ENCODE measurements at regions not wholly inside any gene's neighbourhood (a gene's known extent, or its start where the extent isn't known, plus 50 kb on each side); places are given as distances from the start of the nearest gene placed in this dataset.

DNA sequence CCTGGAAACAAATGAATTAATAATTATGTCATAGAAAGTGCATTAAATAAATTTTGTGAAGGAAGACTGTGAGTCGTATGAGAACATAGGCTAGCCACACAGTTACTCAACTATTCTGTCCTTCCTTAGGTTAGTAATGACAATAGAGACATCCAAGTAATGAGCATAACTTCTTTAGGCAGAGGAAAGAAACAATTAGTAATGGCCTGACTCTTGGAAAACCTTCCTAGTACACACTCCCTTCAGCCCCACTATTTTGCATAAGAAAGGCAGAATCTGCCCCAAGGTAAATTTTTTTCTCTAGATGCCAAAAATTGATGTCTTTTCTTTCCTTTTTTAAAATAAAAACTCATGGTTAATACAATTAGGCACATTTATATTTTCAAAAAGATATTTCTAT lies 1619.0 kb upstream of the WWC1 start:
- H3K27me3 ChIP-seq (ENCODE audit: insufficient read depth, low read length), result no peaks in the 10 kb centered on the region
- no peak overlapping the region for H3K4me3 ChIP-seq (ENCODE audit: low read length)
- H3K4me1 ChIP-seq (ENCODE audit: insufficient read depth, low read length), result peaks cover 2% of the 10 kb centered on the region
- no peaks in the 10 kb centered on the region for H3K9me3 ChIP-seq (ENCODE audit: low read length)
- no peak overlapping the region for H2AFZ ChIP-seq (ENCODE audit: low read depth, low read length)
- H3K36me3 ChIP-seq (ENCODE audit: insufficient read depth, low read length), result no peaks in the 10 kb centered on the region

DNA sequence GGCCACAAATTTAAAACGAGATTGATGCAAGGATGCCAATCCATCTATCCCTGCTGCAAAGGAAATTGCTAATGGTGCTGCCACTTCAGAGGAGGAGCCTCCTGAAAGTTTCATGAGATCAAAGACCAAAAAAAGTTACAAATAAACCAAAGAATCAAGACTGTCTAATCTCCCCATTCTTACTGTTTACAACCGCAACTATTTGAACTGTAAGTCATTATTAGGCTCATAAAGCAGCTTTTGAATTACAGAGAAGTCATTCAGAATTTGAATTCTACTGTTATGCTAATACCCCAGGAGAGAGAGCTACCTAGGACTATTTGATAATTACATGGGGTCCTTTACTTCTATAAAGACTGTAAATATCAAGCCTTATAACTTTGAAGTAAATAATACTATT lies 1613.6 kb upstream of the WWC1 start:
- Histone ChIP-seq H3K27me3 (ENCODE audit: insufficient read depth, low read length) (no peaks in the 10 kb centered on the region), H3K4me1 (ENCODE audit: insufficient read depth, low read length) (peaks cover 3% of the 10 kb centered on the region), H3K4me3 (ENCODE audit: low read length) (no peak overlapping the region), H3K9me3 (ENCODE audit: low read length) (no peaks in the 10 kb centered on the region), H3K36me3 (ENCODE audit: insufficient read depth, low read length) (no peaks in the 10 kb centered on the region), H2AFZ (ENCODE audit: low read depth, low read length) (no peak overlapping the region)

DNA sequence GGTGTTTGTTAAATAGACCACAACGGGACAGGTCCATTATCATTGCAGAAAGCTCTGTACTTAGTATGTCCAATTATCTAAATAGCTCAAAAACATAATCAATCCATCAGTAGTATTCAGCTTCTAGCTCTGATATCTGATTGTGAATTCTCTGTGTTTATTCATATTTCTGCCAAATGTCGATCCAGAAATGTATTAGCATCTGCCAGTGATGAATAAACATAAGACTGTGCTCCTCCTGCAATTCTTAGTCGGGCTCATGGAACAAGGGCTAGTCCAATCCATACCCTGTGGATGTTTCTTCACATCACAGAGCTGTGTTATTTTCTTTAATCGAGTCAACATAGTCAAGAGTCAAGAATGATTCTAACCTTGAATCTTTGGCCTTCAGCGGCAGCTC lies 1612.1 kb upstream of the WWC1 start:
- no peak overlapping the region for H2AFZ ChIP-seq (ENCODE audit: low read depth, low read length)
- no peak overlapping the region for H3K4me3 ChIP-seq (ENCODE audit: low read length)
- no peaks in the 10 kb centered on the region for H3K36me3 ChIP-seq (ENCODE audit: insufficient read depth, low read length)
- peaks cover 3% of the 10 kb centered on the region for H3K4me1 ChIP-seq (ENCODE audit: insufficient read depth, low read length)
- H3K9me3 ChIP-seq (ENCODE audit: low read length), result no peaks in the 10 kb centered on the region
- no peaks in the 10 kb centered on the region for H3K27me3 ChIP-seq (ENCODE audit: insufficient read depth, low read length)

DNA sequence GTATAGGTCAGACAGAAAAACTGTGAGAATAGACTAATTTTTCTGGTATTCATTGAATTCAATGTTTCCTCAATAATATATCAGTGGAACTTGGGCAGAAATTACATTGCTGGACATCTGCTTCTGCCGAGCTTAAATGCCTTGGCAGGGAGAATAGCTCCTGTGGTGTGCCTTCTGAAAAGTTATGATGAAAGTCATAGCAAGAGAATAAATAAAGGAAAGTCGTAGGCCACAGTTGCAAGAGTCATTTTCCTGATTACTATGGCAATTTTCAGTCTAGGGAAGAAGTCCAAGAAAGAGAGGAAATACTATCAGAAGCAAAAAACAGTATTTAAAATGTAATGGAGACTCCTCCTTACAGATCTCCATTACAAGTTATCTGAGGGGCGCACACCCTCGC lies 1596.1 kb upstream of the WWC1 start:
- Histone ChIP-seq H3K36me3 (ENCODE audit: insufficient read depth, low read length) (no peaks in the 10 kb centered on the region), H2AFZ (ENCODE audit: low read depth, low read length) (no peak overlapping the region), H3K4me3 (ENCODE audit: low read length) (no peak overlapping the region), H3K9me3 (ENCODE audit: low read length) (no peaks in the 10 kb centered on the region), H3K4me1 (ENCODE audit: insufficient read depth, low read length) (peaks cover 19% of the 10 kb centered on the region), H3K27me3 (ENCODE audit: insufficient read depth, low read length) (no peaks in the 10 kb centered on the region)

DNA sequence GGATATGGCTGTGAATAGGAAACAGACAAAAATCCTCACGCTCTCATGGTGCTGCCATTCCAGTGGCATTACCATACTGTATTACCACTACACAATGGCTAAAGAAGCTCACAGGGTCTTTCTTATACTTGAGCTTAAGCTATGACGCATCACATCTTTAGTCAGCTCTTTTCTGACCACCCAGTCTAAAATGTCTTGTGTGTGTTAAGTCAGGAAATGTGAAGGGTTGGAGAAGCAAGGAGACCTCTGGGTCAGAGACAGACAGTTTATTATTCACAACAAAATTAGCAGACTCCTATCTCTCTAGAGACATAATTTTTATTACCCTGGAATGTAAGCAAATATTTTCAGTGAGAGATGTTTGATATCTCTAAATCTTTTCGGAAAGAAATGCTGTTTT lies 1583.2 kb upstream of the WWC1 start:
- Histone ChIP-seq H3K9me3 (ENCODE audit: low read length) (no peaks in the 10 kb centered on the region), H2AFZ (ENCODE audit: low read depth, low read length) (no peak overlapping the region), H3K27me3 (ENCODE audit: insufficient read depth, low read length) (no peaks in the 10 kb centered on the region), H3K4me3 (ENCODE audit: low read length) (no peak overlapping the region), H3K36me3 (ENCODE audit: insufficient read depth, low read length) (no peaks in the 10 kb centered on the region), H3K4me1 (ENCODE audit: insufficient read depth, low read length) (peaks cover 13% of the 10 kb centered on the region)

DNA sequence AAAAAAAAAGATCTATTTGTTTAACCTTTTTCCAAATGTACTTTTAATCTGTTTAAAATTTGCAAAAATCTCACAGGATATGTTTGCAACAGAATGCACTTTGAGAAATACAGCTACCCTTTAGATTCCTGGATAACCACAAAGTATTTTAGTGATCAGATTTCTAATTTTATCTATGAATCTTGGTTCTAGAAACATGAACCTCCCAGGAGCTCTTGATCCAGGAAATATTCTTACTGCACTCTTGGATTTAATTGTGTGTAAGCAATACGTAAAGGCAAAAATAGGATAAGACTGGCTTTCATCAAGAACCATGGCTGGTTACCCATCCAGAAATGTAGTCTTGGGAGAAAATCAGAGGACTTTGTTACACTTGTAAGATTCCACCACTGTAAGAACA lies 1581.8 kb upstream of the WWC1 start:
- peaks cover 16% of the 10 kb centered on the region for H3K4me1 ChIP-seq (ENCODE audit: insufficient read depth, low read length)
- no peaks in the 10 kb centered on the region for H3K36me3 ChIP-seq (ENCODE audit: insufficient read depth, low read length)
- no peak overlapping the region for H3K4me3 ChIP-seq (ENCODE audit: low read length)
- H2AFZ ChIP-seq (ENCODE audit: low read depth, low read length), result no peak overlapping the region
- no peaks in the 10 kb centered on the region for H3K27me3 ChIP-seq (ENCODE audit: insufficient read depth, low read length)
- no peaks in the 10 kb centered on the region for H3K9me3 ChIP-seq (ENCODE audit: low read length)

DNA sequence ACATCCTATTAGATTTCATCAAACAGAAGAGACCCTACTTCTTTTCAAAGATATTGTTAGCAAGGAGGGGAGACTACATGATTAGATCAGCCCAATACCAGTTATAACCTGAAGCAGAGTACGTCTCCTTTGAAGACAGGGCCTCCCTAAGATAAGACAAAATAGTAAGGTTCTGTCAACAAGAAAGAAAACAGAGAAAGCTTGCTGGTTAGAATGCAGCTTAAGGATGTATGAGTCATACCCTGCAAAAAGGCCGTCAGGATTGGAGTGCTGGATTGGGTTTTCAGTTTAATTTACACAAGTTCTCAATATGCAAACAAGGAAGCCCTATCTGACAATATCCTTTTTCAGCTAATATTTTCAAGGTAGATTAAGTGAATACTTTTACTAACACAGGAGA lies 1581.2 kb upstream of the WWC1 start:
- Histone ChIP-seq H3K4me1 (ENCODE audit: insufficient read depth, low read length) (peaks cover 16% of the 10 kb centered on the region), H3K27me3 (ENCODE audit: insufficient read depth, low read length) (no peaks in the 10 kb centered on the region), H3K9me3 (ENCODE audit: low read length) (no peaks in the 10 kb centered on the region)

DNA sequence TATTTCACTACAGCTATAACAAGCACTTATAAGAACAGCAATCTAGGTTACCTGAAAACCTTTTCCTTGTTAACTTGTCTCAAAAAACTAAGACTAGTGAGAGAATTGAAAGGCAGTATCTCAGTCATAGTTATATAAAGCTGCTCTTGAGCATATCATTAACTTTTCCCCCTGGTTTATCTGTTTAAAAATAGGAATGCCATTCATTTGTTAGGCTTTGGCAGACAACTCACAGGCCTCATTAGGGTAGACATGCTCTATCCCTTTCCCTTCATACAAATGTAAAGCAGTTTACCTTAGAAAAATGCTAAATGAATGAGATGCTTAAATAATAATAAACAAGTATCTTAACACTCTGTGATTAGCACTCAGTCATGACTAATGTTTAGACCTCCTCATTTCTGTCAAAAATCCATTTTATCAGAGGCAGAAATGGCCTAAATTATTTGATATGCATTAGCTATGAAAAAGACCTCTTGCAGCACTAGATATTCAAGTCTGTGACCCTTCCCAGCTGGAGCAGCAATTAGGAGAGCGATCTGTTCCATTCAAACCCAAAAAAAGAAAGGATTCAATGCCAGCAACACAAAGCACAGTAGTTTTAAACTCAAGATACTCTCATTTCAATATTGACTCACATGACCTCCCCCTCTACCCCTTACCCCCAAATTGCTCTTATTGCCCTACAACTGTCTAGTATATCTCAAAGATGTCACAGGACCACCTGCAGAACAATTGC lies 1578.8 kb upstream of the WWC1 start:
- no peaks in the 10 kb centered on the region for H3K9me3 ChIP-seq (ENCODE audit: low read length)
- H3K4me3 ChIP-seq (ENCODE audit: low read length), result no peak overlapping the region
- H2AFZ ChIP-seq (ENCODE audit: low read depth, low read length), result no peak overlapping the region
- H3K4me1 ChIP-seq (ENCODE audit: insufficient read depth, low read length), result peaks cover 16% of the 10 kb centered on the region
- no peaks in the 10 kb centered on the region for H3K27me3 ChIP-seq (ENCODE audit: insufficient read depth, low read length)
- no peaks in the 10 kb centered on the region for H3K36me3 ChIP-seq (ENCODE audit: insufficient read depth, low read length)

More for the DNA sequence above, 1581.2 kb upstream of the WWC1 start:
- no peak overlapping the region for H3K4me3 ChIP-seq (ENCODE audit: low read length)
- no peak overlapping the region for H2AFZ ChIP-seq (ENCODE audit: low read depth, low read length)
- no peaks in the 10 kb centered on the region for H3K36me3 ChIP-seq (ENCODE audit: insufficient read depth, low read length)

DNA sequence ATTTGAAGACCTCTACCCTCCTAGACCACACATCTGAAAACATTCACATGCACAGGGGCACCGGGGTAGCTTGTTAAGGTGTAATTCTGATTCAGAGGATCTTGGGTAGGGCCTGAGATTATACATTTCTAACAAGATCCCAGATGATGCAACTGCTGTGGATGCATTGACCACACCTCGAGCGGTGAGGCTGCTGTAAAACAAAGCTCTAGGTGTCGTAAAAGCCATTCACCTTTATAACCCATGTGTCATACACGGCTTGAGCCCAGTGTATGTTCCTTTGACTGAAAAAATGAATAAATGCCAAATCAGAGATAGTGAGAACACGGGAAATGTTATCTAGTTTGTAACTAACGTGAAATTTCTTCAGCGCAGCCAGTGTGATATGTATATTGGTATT lies 1578.2 kb upstream of the WWC1 start:
- Histone ChIP-seq H3K27me3 (ENCODE audit: insufficient read depth, low read length) (no peaks in the 10 kb centered on the region), H2AFZ (ENCODE audit: low read depth, low read length) (no peak overlapping the region), H3K4me3 (ENCODE audit: low read length) (no peak overlapping the region), H3K4me1 (ENCODE audit: insufficient read depth, low read length) (peaks cover 16% of the 10 kb centered on the region), H3K9me3 (ENCODE audit: low read length) (no peaks in the 10 kb centered on the region), H3K36me3 (ENCODE audit: insufficient read depth, low read length) (no peaks in the 10 kb centered on the region)

DNA sequence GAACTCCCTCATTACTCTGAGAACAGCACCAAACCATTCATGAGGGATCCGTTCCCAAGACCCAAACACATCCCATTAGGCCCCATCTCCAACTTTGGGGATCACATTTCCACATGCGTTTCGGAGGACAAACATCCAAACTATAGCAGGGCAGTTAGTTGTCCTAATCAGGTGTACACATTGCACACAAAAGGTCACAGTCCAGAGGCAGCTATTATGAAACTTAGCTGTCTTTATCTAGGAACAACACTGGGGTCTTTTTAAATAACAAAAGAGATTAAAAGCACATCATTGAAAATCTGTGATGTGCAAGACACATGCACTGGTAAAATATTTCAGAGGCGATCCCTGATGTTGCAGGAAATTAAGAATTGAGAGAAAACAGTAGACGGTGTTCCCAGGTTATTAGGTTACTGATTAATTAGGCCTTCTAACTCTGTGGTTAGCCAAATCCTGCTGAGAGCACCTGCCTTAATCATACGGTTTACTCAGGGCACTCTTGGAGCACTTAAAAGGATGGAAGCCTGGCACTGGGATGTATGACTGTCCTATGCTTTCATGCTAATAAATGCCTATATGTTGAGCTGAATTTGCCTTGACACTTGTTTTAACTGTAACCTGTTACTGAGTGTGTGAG lies 1574.5 kb upstream of the WWC1 start:
- H3K9me3 ChIP-seq (ENCODE audit: low read length), result no peaks in the 10 kb centered on the region

DNA sequence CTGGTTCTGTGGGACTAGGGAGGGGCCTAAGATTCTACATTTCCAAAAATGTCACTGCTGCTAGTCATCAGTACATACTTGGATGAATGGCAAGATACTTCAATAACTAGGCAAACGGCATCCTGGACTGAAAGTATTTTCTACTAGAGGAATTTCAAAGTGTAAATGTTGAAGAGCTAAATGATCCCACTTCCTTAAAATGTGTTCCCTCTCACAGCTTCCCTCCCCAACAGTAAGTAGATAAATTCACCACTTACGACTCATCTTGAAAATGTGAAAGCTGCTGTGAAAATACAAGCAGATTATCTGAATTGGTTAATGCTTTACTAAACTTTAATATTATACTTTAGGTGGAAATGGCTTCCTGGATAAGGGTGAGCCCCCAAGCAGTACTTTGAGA lies 1571.5 kb upstream of the WWC1 start:
- no peaks in the 10 kb centered on the region for H3K9me3 ChIP-seq (ENCODE audit: low read length)
- H2AFZ ChIP-seq (ENCODE audit: low read depth, low read length), result no peak overlapping the region
- no peaks in the 10 kb centered on the region for H3K27me3 ChIP-seq (ENCODE audit: insufficient read depth, low read length)
- H3K36me3 ChIP-seq (ENCODE audit: insufficient read depth, low read length), result no peaks in the 10 kb centered on the region
- no peaks in the 10 kb centered on the region for H3K4me1 ChIP-seq (ENCODE audit: insufficient read depth, low read length)
- no peak overlapping the region for H3K4me3 ChIP-seq (ENCODE audit: low read length)

More for the DNA sequence above, 1574.5 kb upstream of the WWC1 start:
- H2AFZ ChIP-seq (ENCODE audit: low read depth, low read length), result no peak overlapping the region
- no peaks in the 10 kb centered on the region for H3K36me3 ChIP-seq (ENCODE audit: insufficient read depth, low read length)
- H3K4me1 ChIP-seq (ENCODE audit: insufficient read depth, low read length), result peaks cover 16% of the 10 kb centered on the region
- H3K27me3 ChIP-seq (ENCODE audit: insufficient read depth, low read length), result no peaks in the 10 kb centered on the region
- H3K4me3 ChIP-seq (ENCODE audit: low read length), result no peak overlapping the region

DNA sequence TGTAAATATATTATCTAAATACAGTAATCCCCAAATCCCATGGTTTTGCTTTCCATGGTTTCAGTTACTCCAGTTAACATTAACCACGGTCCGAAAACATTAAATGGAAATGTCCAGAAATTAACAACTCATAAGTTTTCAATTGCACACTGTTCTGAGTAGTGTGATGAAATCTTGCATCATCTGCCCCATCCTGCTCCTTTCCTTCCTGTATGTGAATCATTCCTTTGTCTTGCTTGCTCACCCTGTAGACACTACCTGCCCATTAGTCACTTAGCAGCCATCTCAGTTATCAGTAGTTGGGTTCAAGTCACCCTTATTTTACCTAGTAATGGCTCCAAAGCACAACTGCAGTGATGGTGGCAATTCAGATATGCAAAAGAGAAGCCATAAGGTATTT lies 1568.5 kb upstream of the WWC1 start:
- no peaks in the 10 kb centered on the region for H3K36me3 ChIP-seq (ENCODE audit: insufficient read depth, low read length)
- H3K9me3 ChIP-seq (ENCODE audit: low read length), result no peaks in the 10 kb centered on the region
- H3K27me3 ChIP-seq (ENCODE audit: insufficient read depth, low read length), result no peaks in the 10 kb centered on the region
- no peak overlapping the region for H2AFZ ChIP-seq (ENCODE audit: low read depth, low read length)
- H3K4me1 ChIP-seq (ENCODE audit: insufficient read depth, low read length), result no peaks in the 10 kb centered on the region
- H3K4me3 ChIP-seq (ENCODE audit: low read length), result no peak overlapping the region

DNA sequence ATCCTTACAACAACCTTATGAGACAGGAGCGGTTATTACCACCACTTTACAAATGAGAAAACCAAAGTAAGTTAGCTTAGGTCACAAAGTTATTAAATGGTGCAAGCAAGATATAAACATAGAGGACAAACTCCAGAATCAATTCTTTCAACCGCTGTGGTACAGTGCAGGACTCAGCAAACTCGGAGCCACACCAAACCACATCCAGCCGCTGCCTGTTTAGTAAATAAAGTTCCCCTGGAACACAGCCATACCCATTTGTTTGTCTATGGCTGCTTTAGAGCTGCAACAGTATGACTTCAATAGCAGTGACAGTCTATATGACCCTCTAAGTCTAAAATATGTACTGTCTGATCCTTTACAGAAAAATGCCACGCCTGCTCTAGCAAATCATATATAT lies 1567.2 kb upstream of the WWC1 start:
- Histone ChIP-seq H3K4me3 (ENCODE audit: low read length) (no peak overlapping the region), H3K27me3 (ENCODE audit: insufficient read depth, low read length) (no peaks in the 10 kb centered on the region), H3K9me3 (ENCODE audit: low read length) (no peaks in the 10 kb centered on the region), H3K4me1 (ENCODE audit: insufficient read depth, low read length) (no peaks in the 10 kb centered on the region), H3K36me3 (ENCODE audit: insufficient read depth, low read length) (no peaks in the 10 kb centered on the region), H2AFZ (ENCODE audit: low read depth, low read length) (no peak overlapping the region)

DNA sequence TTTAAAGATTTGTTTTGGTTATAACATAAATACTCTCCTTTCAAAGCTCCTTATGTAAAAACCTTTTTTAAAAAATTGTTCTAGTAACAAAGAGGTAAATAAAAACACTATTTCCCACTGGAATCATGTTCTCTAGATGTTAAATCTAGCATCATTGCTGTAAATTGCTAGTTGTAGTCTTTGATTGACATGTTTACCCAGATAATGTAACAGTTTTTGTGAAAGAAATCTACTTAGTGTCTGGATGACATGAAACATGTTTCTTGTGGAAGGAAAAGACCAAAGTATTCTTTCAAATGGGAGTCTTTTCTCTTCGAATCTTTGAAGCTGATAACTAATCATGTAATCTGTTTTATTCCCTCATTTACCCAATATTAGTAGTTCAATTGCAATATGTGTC lies 1565.9 kb upstream of the WWC1 start:
- Histone ChIP-seq H3K9me3 (ENCODE audit: low read length) (no peaks in the 10 kb centered on the region), H3K4me3 (ENCODE audit: low read length) (no peak overlapping the region), H2AFZ (ENCODE audit: low read depth, low read length) (no peak overlapping the region), H3K36me3 (ENCODE audit: insufficient read depth, low read length) (no peaks in the 10 kb centered on the region), H3K4me1 (ENCODE audit: insufficient read depth, low read length) (no peaks in the 10 kb centered on the region), H3K27me3 (ENCODE audit: insufficient read depth, low read length) (no peaks in the 10 kb centered on the region)

All from neuron (in vitro differentiated cells).